ENCODE measurements at regions not wholly inside any gene's neighbourhood (a gene's known extent, or its start where the extent isn't known, plus 50 kb on each side); places are given as distances from the start of the nearest gene placed in this dataset.

- peak; percentile 90 for DNase-seq
- TF ChIP-seq EZH2 (IDR thresholded peaks at IDR 0.05; ENCODE audit: insufficient read depth, poor library complexity, severe bottlenecking) (no peak), EZH2phosphoT487 (IDR thresholded peaks at IDR 0.05; ENCODE audit: insufficient read depth, low read depth) (no peak)
- H3K9me3 ChIP-seq (ENCODE audit: low read depth): no peaks in the 10 kb centered on the region
- no peaks in the 10 kb centered on the region for H3K27me3 ChIP-seq (replicated peaks; ENCODE audit: insufficient read depth)
- 0 out of 2 replicates have a peak, but pooled peaks cover 4% of the 10 kb centered on the region for H3F3A ChIP-seq (ENCODE audit: insufficient read depth)
- H3K27ac ChIP-seq: no peak overlapping the region
- H3K79me2 ChIP-seq (ENCODE audit: insufficient read depth): no peaks in the 10 kb centered on the region
- no peaks in the 10 kb centered on the region for H4K20me1 ChIP-seq (ENCODE audit: insufficient read depth)
- H3K4me1 ChIP-seq (ENCODE audit: insufficient read depth): peaks cover 16% of the 10 kb centered on the region
- H2AFZ ChIP-seq: no peak overlapping the region
- 20 to 22% methylated on average over 5 of the region's 5 CpGs for WGBS, 2 experiments (ENCODE audit: low coverage in 1 of 2, low lambda C conversion rate in 2 of 2, missing lambda C conversion rate in 2 of 2)
- H3K9ac ChIP-seq: no peak overlapping the region
- no peak overlapping the region for H3K4me3 ChIP-seq
- no peaks in the 10 kb centered on the region for H3K36me3 ChIP-seq (ENCODE audit: low read depth)
- in situ Hi-C loops (cut with MboI): no loop called here
- H3K9me2 ChIP-seq (ENCODE audit: insufficient read depth): no peaks in the 10 kb centered on the region
- H3K4me2 ChIP-seq (ENCODE audit: unreplicated experiment): no peak overlapping the region
Measured at GRCh38 chr12:107349008-107349747, 255.8 kb upstream of the CRY1 start.

DNA sequence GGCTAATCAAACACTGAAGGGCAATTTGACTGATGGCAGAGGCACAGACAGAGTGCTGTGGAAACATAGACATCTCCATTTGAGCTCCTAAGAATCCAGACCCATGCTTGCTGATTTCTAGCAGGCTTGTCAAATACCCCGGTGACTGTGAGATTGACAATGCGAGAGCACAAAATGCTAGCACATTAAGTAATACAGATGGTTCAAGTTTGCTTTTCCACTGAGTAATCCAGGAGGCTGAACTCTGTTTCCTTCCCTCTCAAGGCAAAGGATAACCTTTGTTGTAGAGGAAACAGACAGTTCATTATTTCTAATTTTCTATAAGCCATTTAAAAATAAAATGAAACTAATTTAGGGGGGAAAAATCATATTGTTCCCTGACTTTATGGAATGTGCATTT, 256.5 kb upstream of the CRY1 start:
- H3K4me2 ChIP-seq (ENCODE audit: unreplicated experiment): no peak overlapping the region
- 10 to 17% methylated on average over 2 of the region's 2 CpGs for WGBS, 2 experiments (ENCODE audit: low coverage in 1 of 2, low lambda C conversion rate in 2 of 2, missing lambda C conversion rate in 2 of 2)
- in situ Hi-C loops (cut with MboI): no loop called here
- TF ChIP-seq EZH2phosphoT487 (IDR thresholded peaks at IDR 0.05; ENCODE audit: insufficient read depth, low read depth) (no peak), EZH2 (IDR thresholded peaks at IDR 0.05; ENCODE audit: insufficient read depth, poor library complexity, severe bottlenecking) (no peak)
- no peak overlapping the region for H3K9ac ChIP-seq
- peaks cover 9% of the 10 kb centered on the region for H3K4me1 ChIP-seq (ENCODE audit: insufficient read depth)
- no peak overlapping the region for H3K27ac ChIP-seq
- H3K9me3 ChIP-seq (ENCODE audit: low read depth): no peaks in the 10 kb centered on the region
- no peaks in the 10 kb centered on the region for H3K79me2 ChIP-seq (ENCODE audit: insufficient read depth)
- no peaks in the 10 kb centered on the region for H3K27me3 ChIP-seq (replicated peaks; ENCODE audit: insufficient read depth)
- 0 out of 2 replicates have a peak, but pooled peaks cover 4% of the 10 kb centered on the region for H3F3A ChIP-seq (ENCODE audit: insufficient read depth)
- H3K4me3 ChIP-seq: no peak overlapping the region
- H2AFZ ChIP-seq: no peak overlapping the region
- DNase-seq: no peak
- H3K36me3 ChIP-seq (ENCODE audit: low read depth): no peaks in the 10 kb centered on the region
- H4K20me1 ChIP-seq (ENCODE audit: insufficient read depth): no peaks in the 10 kb centered on the region
- H3K9me2 ChIP-seq (ENCODE audit: insufficient read depth): no peaks in the 10 kb centered on the region

- Histone ChIP-seq H3K4me2 (ENCODE audit: unreplicated experiment) (no peak overlapping the region), H3K4me3 (no peak overlapping the region), H3F3A (ENCODE audit: insufficient read depth) (peaks cover 7% of the 10 kb centered on the region; the same call in 1 of the 2 replicates), H3K27me3 (replicated peaks; ENCODE audit: insufficient read depth) (0 out of 2 replicates have a peak, but pooled peaks cover 3% of the 10 kb centered on the region), H3K27ac (no peak overlapping the region), H3K4me1 (ENCODE audit: insufficient read depth) (0 out of 2 replicates have a peak, but pooled peaks cover 3% of the 10 kb centered on the region), H4K20me1 (ENCODE audit: insufficient read depth) (no peaks in the 10 kb centered on the region), H3K9ac (no peak overlapping the region), H3K79me2 (ENCODE audit: insufficient read depth) (no peaks in the 10 kb centered on the region), H3K36me3 (ENCODE audit: low read depth) (no peaks in the 10 kb centered on the region), H3K9me2 (ENCODE audit: insufficient read depth) (no peaks in the 10 kb centered on the region), H2AFZ (no peak overlapping the region), H3K9me3 (ENCODE audit: low read depth) (no peaks in the 10 kb centered on the region)
- 88 to 96% methylated on average over 3 of the region's 3 CpGs for WGBS, 2 experiments (ENCODE audit: low coverage in 1 of 2, low lambda C conversion rate in 2 of 2, missing lambda C conversion rate in 2 of 2)
- DNase-seq: no peak
- in situ Hi-C loops (cut with MboI): no loop called here
- TF ChIP-seq EZH2 (IDR thresholded peaks at IDR 0.05; ENCODE audit: insufficient read depth, poor library complexity, severe bottlenecking): no peak
- TF ChIP-seq EZH2phosphoT487 (IDR thresholded peaks at IDR 0.05; ENCODE audit: insufficient read depth, low read depth): no peak
Measured at GRCh38 chr12:107351109-107351508, 257.8 kb upstream of the CRY1 start.

DNA sequence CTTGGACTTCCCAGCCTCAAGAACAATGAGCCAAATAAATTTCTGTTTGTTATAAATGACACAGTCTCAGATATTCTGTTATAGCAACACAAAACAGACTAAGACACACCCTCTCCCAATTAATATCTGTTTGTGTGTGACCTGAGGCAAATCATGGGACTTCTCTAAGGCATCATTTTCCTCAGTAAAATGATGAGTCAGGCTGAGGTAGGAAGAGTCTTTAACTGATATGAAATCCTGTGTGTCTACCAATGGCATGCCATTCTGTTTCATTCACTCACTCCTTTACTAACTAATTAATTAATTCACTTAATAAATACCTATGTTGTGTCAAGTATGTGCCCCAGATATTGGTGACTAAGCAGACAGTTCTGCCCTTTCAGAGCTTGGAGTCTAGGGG, 258.4 kb upstream of the CRY1 start:
- H3K36me3 ChIP-seq (ENCODE audit: low read depth): no peaks in the 10 kb centered on the region
- H3K27me3 ChIP-seq (replicated peaks; ENCODE audit: insufficient read depth): 0 out of 2 replicates have a peak, but pooled peaks cover 3% of the 10 kb centered on the region
- H3K9me3 ChIP-seq (ENCODE audit: low read depth): no peaks in the 10 kb centered on the region
- no peaks in the 10 kb centered on the region for H3K79me2 ChIP-seq (ENCODE audit: insufficient read depth)
- no peaks in the 10 kb centered on the region for H3K9me2 ChIP-seq (ENCODE audit: insufficient read depth)
- no peak for TF ChIP-seq EZH2phosphoT487 (IDR thresholded peaks at IDR 0.05; ENCODE audit: insufficient read depth, low read depth)
- no peak for TF ChIP-seq EZH2 (IDR thresholded peaks at IDR 0.05; ENCODE audit: insufficient read depth, poor library complexity, severe bottlenecking)
- no peak overlapping the region for H2AFZ ChIP-seq
- DNase-seq: no peak
- H3K4me3 ChIP-seq: no peak overlapping the region
- in situ Hi-C loops (cut with MboI): no loop called here
- no peaks in the 10 kb centered on the region for H4K20me1 ChIP-seq (ENCODE audit: insufficient read depth)
- H3K4me1 ChIP-seq (ENCODE audit: insufficient read depth): peaks cover 7% of the 10 kb centered on the region
- no peak overlapping the region for H3K4me2 ChIP-seq (ENCODE audit: unreplicated experiment)
- H3K9ac ChIP-seq: no peak overlapping the region
- H3K27ac ChIP-seq: no peak overlapping the region
- peaks cover 13% of the 10 kb centered on the region; the same call in 1 of the 2 replicates for H3F3A ChIP-seq (ENCODE audit: insufficient read depth)

Data from GM23248 (cell line).